ENCODE measurements at regions not wholly inside any gene's neighbourhood (a gene's known extent, or its start where the extent isn't known, plus 50 kb on each side); places are given as distances from the start of the nearest gene placed in this dataset.

DNA sequence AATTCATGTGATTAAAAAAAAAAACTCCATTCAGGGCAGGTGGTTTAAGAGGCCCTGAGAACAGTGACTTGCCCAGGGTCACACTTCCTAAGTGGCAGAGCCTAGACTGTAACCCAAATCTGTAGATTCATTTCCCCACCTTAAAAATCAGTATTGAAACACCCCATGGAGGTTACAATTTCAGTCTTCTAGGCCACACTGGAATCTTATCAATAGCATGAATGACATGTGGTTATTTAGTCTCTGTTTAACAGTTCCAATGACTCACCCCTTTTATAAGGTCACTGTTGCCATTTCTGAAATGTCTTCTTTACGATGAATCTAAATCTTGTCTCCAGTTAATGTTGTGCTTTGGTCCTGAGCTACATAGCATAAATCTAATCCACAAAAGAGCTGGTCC lies 262.3 kb upstream of the GRIP1 start:
- FAIRE-seq (no peak), DNase-seq (ENCODE audit: low read depth, low spot score) (no peak)
- Histone ChIP-seq H3K27me3 (ENCODE audit: control insufficient read depth, extremely low read depth, insufficient read depth, low read length) (no peaks in the 10 kb centered on the region), H2AFZ (ENCODE audit: control insufficient read depth, low read length) (no peak overlapping the region), H3K4me3 (ENCODE audit: control insufficient read depth in 2 of 3, extremely low read depth in 1 of 3, insufficient read depth in 2 of 3, low read depth in 1 of 3, low read length in 3 of 3) (no peak overlapping the region), H4K20me1 (ENCODE audit: control insufficient read depth, extremely low read depth, insufficient read depth, low read length) (no peaks in the 10 kb centered on the region), H3K4me2 (ENCODE audit: control insufficient read depth, extremely low read depth, insufficient read depth, low read depth, low read length) (no peak overlapping the region), H3K9me3 (ENCODE audit: control insufficient read depth, low read depth, low read length) (no peaks in the 10 kb centered on the region), H3K36me3 (ENCODE audit: control insufficient read depth in 2 of 2, extremely low read depth in 1 of 2, insufficient read depth in 2 of 2, low read length in 2 of 2) (no peaks in the 10 kb centered on the region), H3K9ac (ENCODE audit: control insufficient read depth, extremely low read depth, insufficient read depth, low read length) (no peak overlapping the region), H3K4me1 (ENCODE audit: control insufficient read depth, extremely low read depth, insufficient read depth, low read length) (no peaks in the 10 kb centered on the region), H3K9me1 (ENCODE audit: control insufficient read depth, extremely low read depth, insufficient read depth, low read length) (no peaks in the 10 kb centered on the region), H3K79me2 (ENCODE audit: control insufficient read depth, insufficient read depth, low read length) (no peaks in the 10 kb centered on the region), H3K27ac (ENCODE audit: control insufficient read depth, insufficient read depth, low read length) (no peak overlapping the region)
- dilution Hi-C loops (cut with MboI; ENCODE audit: extremely low pct_ligation_motif_present, low sequenced_read_pairs) = no loop called here
- TF ChIP-seq, protein P1, sequence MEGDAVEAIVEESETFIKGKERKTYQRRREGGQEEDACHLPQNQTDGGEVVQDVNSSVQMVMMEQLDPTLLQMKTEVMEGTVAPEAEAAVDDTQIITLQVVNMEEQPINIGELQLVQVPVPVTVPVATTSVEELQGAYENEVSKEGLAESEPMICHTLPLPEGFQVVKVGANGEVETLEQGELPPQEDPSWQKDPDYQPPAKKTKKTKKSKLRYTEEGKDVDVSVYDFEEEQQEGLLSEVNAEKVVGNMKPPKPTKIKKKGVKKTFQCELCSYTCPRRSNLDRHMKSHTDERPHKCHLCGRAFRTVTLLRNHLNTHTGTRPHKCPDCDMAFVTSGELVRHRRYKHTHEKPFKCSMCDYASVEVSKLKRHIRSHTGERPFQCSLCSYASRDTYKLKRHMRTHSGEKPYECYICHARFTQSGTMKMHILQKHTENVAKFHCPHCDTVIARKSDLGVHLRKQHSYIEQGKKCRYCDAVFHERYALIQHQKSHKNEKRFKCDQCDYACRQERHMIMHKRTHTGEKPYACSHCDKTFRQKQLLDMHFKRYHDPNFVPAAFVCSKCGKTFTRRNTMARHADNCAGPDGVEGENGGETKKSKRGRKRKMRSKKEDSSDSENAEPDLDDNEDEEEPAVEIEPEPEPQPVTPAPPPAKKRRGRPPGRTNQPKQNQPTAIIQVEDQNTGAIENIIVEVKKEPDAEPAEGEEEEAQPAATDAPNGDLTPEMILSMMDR (optimal IDR thresholded peaks at IDR 0.05 in 1 of 3, IDR thresholded peaks at IDR 0.05 in 1 of 3, conservative IDR thresholded peaks at IDR 0.05 in 1 of 3; ENCODE audit: extremely low read depth in 1 of 3, insufficient read depth in 2 of 3, low read length in 3 of 3) = no peak
- no peak for TF ChIP-seq EZH2 (IDR thresholded peaks at IDR 0.05; ENCODE audit: low read length)

DNA sequence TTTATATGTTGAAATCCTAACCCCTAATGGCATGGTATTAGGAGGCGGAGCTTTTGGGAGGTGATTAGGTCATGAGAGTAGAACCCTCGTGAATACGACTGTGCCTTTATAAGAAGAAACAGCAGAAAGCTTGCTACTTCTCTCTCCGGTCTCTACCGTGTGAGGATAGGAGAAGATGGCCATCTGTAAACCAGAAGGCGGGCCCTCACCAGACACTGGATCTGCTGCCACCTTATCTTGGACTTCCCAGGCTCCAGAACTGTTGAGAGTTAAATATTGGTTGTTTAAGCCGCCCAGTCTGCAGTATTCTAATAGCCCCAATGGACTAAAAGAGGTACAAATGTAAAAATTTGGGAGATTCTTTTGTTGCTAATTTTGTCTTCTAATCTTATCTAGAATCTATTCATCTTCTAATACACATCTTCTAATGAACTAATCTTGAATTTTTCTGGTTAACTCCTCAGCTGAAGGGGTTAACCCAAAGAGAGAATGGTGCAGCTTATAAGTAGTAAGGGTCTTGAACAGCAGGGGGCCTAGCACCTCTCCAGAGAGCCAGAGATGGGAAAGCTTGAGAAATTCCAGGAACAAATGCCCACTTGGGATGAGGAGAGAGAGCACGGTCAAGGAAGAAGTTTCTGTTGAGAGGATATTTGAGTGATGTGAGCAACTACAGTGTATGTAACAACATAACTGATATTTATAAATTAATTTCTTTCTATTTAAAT lies 264.0 kb upstream of the GRIP1 start:
- Histone ChIP-seq H2AFZ (ENCODE audit: control insufficient read depth, low read length) (no peak overlapping the region), H3K27ac (ENCODE audit: control insufficient read depth, insufficient read depth, low read length) (no peak overlapping the region), H3K36me3 (ENCODE audit: control insufficient read depth in 2 of 2, extremely low read depth in 1 of 2, insufficient read depth in 2 of 2, low read length in 2 of 2) (no peaks in the 10 kb centered on the region), H4K20me1 (ENCODE audit: control insufficient read depth, extremely low read depth, insufficient read depth, low read length) (no peaks in the 10 kb centered on the region), H3K9me3 (ENCODE audit: control insufficient read depth, low read depth, low read length) (no peaks in the 10 kb centered on the region), H3K9me1 (ENCODE audit: control insufficient read depth, extremely low read depth, insufficient read depth, low read length) (no peaks in the 10 kb centered on the region), H3K9ac (ENCODE audit: control insufficient read depth, extremely low read depth, insufficient read depth, low read length) (no peak overlapping the region), H3K4me1 (ENCODE audit: control insufficient read depth, extremely low read depth, insufficient read depth, low read length) (no peaks in the 10 kb centered on the region), H3K4me2 (ENCODE audit: control insufficient read depth, extremely low read depth, insufficient read depth, low read depth, low read length) (no peak overlapping the region), H3K27me3 (ENCODE audit: control insufficient read depth, extremely low read depth, insufficient read depth, low read length) (no peaks in the 10 kb centered on the region), H3K4me3 (ENCODE audit: control insufficient read depth in 2 of 3, extremely low read depth in 1 of 3, insufficient read depth in 2 of 3, low read depth in 1 of 3, low read length in 3 of 3) (no peak overlapping the region), H3K79me2 (ENCODE audit: control insufficient read depth, insufficient read depth, low read length) (no peaks in the 10 kb centered on the region)
- dilution Hi-C loops (cut with MboI; ENCODE audit: extremely low pct_ligation_motif_present, low sequenced_read_pairs) = no loop called here
- TF ChIP-seq, protein P1 (optimal IDR thresholded peaks at IDR 0.05 in 1 of 3, IDR thresholded peaks at IDR 0.05 in 1 of 3, conservative IDR thresholded peaks at IDR 0.05 in 1 of 3; ENCODE audit: extremely low read depth in 1 of 3, insufficient read depth in 2 of 3, low read length in 3 of 3) = no peak
- no peak for TF ChIP-seq EZH2 (IDR thresholded peaks at IDR 0.05; ENCODE audit: low read length)
- DNase-seq (ENCODE audit: low read depth, low spot score) = no peak
- no peak for FAIRE-seq

Data from keratinocyte (primary cell).